ENCODE measurements at regions not wholly inside any gene's neighbourhood (a gene's known extent, or its start where the extent isn't known, plus 50 kb on each side); places are given as distances from the start of the nearest gene placed in this dataset.

- H3K27me3 ChIP-seq (ENCODE audit: control insufficient read depth in 1 of 2, insufficient read depth in 2 of 2, low read length in 2 of 2), result no peaks in the 10 kb centered on the region
- H3K4me3 ChIP-seq (ENCODE audit: low read depth in 1 of 2, low read length in 2 of 2), result no peak overlapping the region
- no peaks in the 10 kb centered on the region for H3K36me3 ChIP-seq (ENCODE audit: control insufficient read depth in 1 of 2, insufficient read depth in 2 of 2, low read length in 2 of 2)
- no peaks in the 10 kb centered on the region for H3K9me3 ChIP-seq (ENCODE audit: control insufficient read depth in 1 of 2, low read length in 2 of 2)
- H3K9ac ChIP-seq (ENCODE audit: low read depth in 1 of 2, low read length in 2 of 2), result no peak overlapping the region
- H3K27ac ChIP-seq (ENCODE audit: low read depth, low read length), result no peak overlapping the region
- no peaks in the 10 kb centered on the region for H3K4me1 ChIP-seq (ENCODE audit: control insufficient read depth in 1 of 2, insufficient read depth in 2 of 2, low read length in 2 of 2)
Measured at GRCh38 chr10:36885746-36886145, 239.7 kb upstream of the ANKRD30A start.

- Histone ChIP-seq H3K27me3 (ENCODE audit: control insufficient read depth in 1 of 2, insufficient read depth in 2 of 2, low read length in 2 of 2) (no peaks in the 10 kb centered on the region), H3K27ac (ENCODE audit: low read depth, low read length) (no peak overlapping the region), H3K4me1 (ENCODE audit: control insufficient read depth in 1 of 2, insufficient read depth in 2 of 2, low read length in 2 of 2) (no peaks in the 10 kb centered on the region), H3K9me3 (ENCODE audit: control insufficient read depth in 1 of 2, low read length in 2 of 2) (no peaks in the 10 kb centered on the region), H3K9ac (ENCODE audit: low read depth in 1 of 2, low read length in 2 of 2) (no peak overlapping the region), H3K4me3 (ENCODE audit: low read depth in 1 of 2, low read length in 2 of 2) (no peak overlapping the region), H3K36me3 (ENCODE audit: control insufficient read depth in 1 of 2, insufficient read depth in 2 of 2, low read length in 2 of 2) (no peaks in the 10 kb centered on the region)
Measured at GRCh38 chr10:36882781-36883180, 242.6 kb upstream of the ANKRD30A start.

GRCh38 chr10:36880898-36881297, 244.5 kb upstream of the ANKRD30A start:
- no peak overlapping the region for H3K4me3 ChIP-seq (ENCODE audit: low read depth in 1 of 2, low read length in 2 of 2)
- no peaks in the 10 kb centered on the region for H3K36me3 ChIP-seq (ENCODE audit: control insufficient read depth in 1 of 2, insufficient read depth in 2 of 2, low read length in 2 of 2)
- H3K9me3 ChIP-seq (ENCODE audit: control insufficient read depth in 1 of 2, low read length in 2 of 2), result no peaks in the 10 kb centered on the region
- no peak overlapping the region for H3K9ac ChIP-seq (ENCODE audit: low read depth in 1 of 2, low read length in 2 of 2)
- H3K27me3 ChIP-seq (ENCODE audit: control insufficient read depth in 1 of 2, insufficient read depth in 2 of 2, low read length in 2 of 2), result no peaks in the 10 kb centered on the region
- no peaks in the 10 kb centered on the region for H3K4me1 ChIP-seq (ENCODE audit: control insufficient read depth in 1 of 2, insufficient read depth in 2 of 2, low read length in 2 of 2)
- H3K27ac ChIP-seq (ENCODE audit: low read depth, low read length), result no peak overlapping the region

GRCh38 chr10:36872702-36873393, 252.6 kb upstream of the ANKRD30A start:
- H3K27me3 ChIP-seq (ENCODE audit: control insufficient read depth in 1 of 2, insufficient read depth in 2 of 2, low read length in 2 of 2), result no peaks in the 10 kb centered on the region

GRCh38 chr10:36840788-36841187, 284.6 kb upstream of the ANKRD30A start:
- H3K27ac ChIP-seq (ENCODE audit: low read depth, low read length), result no peak overlapping the region
- H3K36me3 ChIP-seq (ENCODE audit: control insufficient read depth in 1 of 2, insufficient read depth in 2 of 2, low read length in 2 of 2), result no peaks in the 10 kb centered on the region
- peaks cover 3 to 5% of the 10 kb centered on the region in 2 donors for H3K9me3 ChIP-seq (ENCODE audit: control insufficient read depth in 1 of 2, low read length in 2 of 2)
- H3K9ac ChIP-seq (ENCODE audit: low read depth in 1 of 2, low read length in 2 of 2), result no peak overlapping the region
- no peak overlapping the region for H3K4me3 ChIP-seq (ENCODE audit: low read depth in 1 of 2, low read length in 2 of 2)
- H3K4me1 ChIP-seq (ENCODE audit: control insufficient read depth in 1 of 2, insufficient read depth in 2 of 2, low read length in 2 of 2), result no peaks in the 10 kb centered on the region
- H3K27me3 ChIP-seq (ENCODE audit: control insufficient read depth in 1 of 2, insufficient read depth in 2 of 2, low read length in 2 of 2), result no peaks in the 10 kb centered on the region

More at GRCh38 chr10:36872702-36873393, 252.6 kb upstream of the ANKRD30A start:
- Histone ChIP-seq H3K4me3 (ENCODE audit: low read depth in 1 of 2, low read length in 2 of 2) (no peak overlapping the region), H3K4me1 (ENCODE audit: control insufficient read depth in 1 of 2, insufficient read depth in 2 of 2, low read length in 2 of 2) (no peaks in the 10 kb centered on the region), H3K9me3 (ENCODE audit: control insufficient read depth in 1 of 2, low read length in 2 of 2) (no peaks in the 10 kb centered on the region), H3K36me3 (ENCODE audit: control insufficient read depth in 1 of 2, insufficient read depth in 2 of 2, low read length in 2 of 2) (no peaks in the 10 kb centered on the region), H3K27ac (ENCODE audit: low read depth, low read length) (no peak overlapping the region), H3K9ac (ENCODE audit: low read depth in 1 of 2, low read length in 2 of 2) (no peak overlapping the region)

GRCh38 chr10:36837416-36837815, 288.0 kb upstream of the ANKRD30A start:
- no peaks in the 10 kb centered on the region for H3K36me3 ChIP-seq (ENCODE audit: control insufficient read depth in 1 of 2, insufficient read depth in 2 of 2, low read length in 2 of 2)
- peaks cover 3 to 5% of the 10 kb centered on the region in 2 donors for H3K9me3 ChIP-seq (ENCODE audit: control insufficient read depth in 1 of 2, low read length in 2 of 2)
- H3K4me3 ChIP-seq (ENCODE audit: low read depth in 1 of 2, low read length in 2 of 2), result no peak overlapping the region
- H3K27me3 ChIP-seq (ENCODE audit: control insufficient read depth in 1 of 2, insufficient read depth in 2 of 2, low read length in 2 of 2), result no peaks in the 10 kb centered on the region
- no peak overlapping the region for H3K9ac ChIP-seq (ENCODE audit: low read depth in 1 of 2, low read length in 2 of 2)
- no peak overlapping the region for H3K27ac ChIP-seq (ENCODE audit: low read depth, low read length)
- no peaks in the 10 kb centered on the region for H3K4me1 ChIP-seq (ENCODE audit: control insufficient read depth in 1 of 2, insufficient read depth in 2 of 2, low read length in 2 of 2)

- H3K36me3 ChIP-seq (ENCODE audit: control insufficient read depth in 1 of 2, insufficient read depth in 2 of 2, low read length in 2 of 2), result no peaks in the 10 kb centered on the region
- no peak overlapping the region for H3K27ac ChIP-seq (ENCODE audit: low read depth, low read length)
Measured at GRCh38 chr10:36819781-36820180, 305.6 kb upstream of the ANKRD30A start.

GRCh38 chr10:36817898-36818297, 307.5 kb upstream of the ANKRD30A start:
- Histone ChIP-seq H3K9me3 (ENCODE audit: control insufficient read depth in 1 of 2, low read length in 2 of 2) (peaks cover 0 to 4% of the 10 kb centered on the region in 2 donors), H3K27me3 (ENCODE audit: control insufficient read depth in 1 of 2, insufficient read depth in 2 of 2, low read length in 2 of 2) (no peaks in the 10 kb centered on the region), H3K9ac (ENCODE audit: low read depth in 1 of 2, low read length in 2 of 2) (no peak overlapping the region), H3K27ac (ENCODE audit: low read depth, low read length) (no peak overlapping the region), H3K36me3 (ENCODE audit: control insufficient read depth in 1 of 2, insufficient read depth in 2 of 2, low read length in 2 of 2) (no peaks in the 10 kb centered on the region), H3K4me3 (ENCODE audit: low read depth in 1 of 2, low read length in 2 of 2) (no peak overlapping the region), H3K4me1 (ENCODE audit: control insufficient read depth in 1 of 2, insufficient read depth in 2 of 2, low read length in 2 of 2) (no peaks in the 10 kb centered on the region)

More at GRCh38 chr10:36819781-36820180, 305.6 kb upstream of the ANKRD30A start:
- Histone ChIP-seq H3K9me3 (ENCODE audit: control insufficient read depth in 1 of 2, low read length in 2 of 2) (peaks cover 0 to 9% of the 10 kb centered on the region in 2 donors), H3K4me3 (ENCODE audit: low read depth in 1 of 2, low read length in 2 of 2) (no peak overlapping the region), H3K4me1 (ENCODE audit: control insufficient read depth in 1 of 2, insufficient read depth in 2 of 2, low read length in 2 of 2) (no peaks in the 10 kb centered on the region), H3K27me3 (ENCODE audit: control insufficient read depth in 1 of 2, insufficient read depth in 2 of 2, low read length in 2 of 2) (no peaks in the 10 kb centered on the region), H3K9ac (ENCODE audit: low read depth in 1 of 2, low read length in 2 of 2) (no peak overlapping the region)

- H3K4me3 ChIP-seq (ENCODE audit: low read depth in 1 of 2, low read length in 2 of 2), result no peak overlapping the region
- H3K9ac ChIP-seq (ENCODE audit: low read depth in 1 of 2, low read length in 2 of 2), result no peak overlapping the region
- H3K27ac ChIP-seq (ENCODE audit: low read depth, low read length), result no peak overlapping the region
- no peaks in the 10 kb centered on the region for H3K4me1 ChIP-seq (ENCODE audit: control insufficient read depth in 1 of 2, insufficient read depth in 2 of 2, low read length in 2 of 2)
- H3K27me3 ChIP-seq (ENCODE audit: control insufficient read depth in 1 of 2, insufficient read depth in 2 of 2, low read length in 2 of 2), result no peaks in the 10 kb centered on the region
- no peaks in the 10 kb centered on the region for H3K36me3 ChIP-seq (ENCODE audit: control insufficient read depth in 1 of 2, insufficient read depth in 2 of 2, low read length in 2 of 2)
- H3K9me3 ChIP-seq (ENCODE audit: control insufficient read depth in 1 of 2, low read length in 2 of 2), result no peaks in the 10 kb centered on the region
Measured at GRCh38 chr10:36808625-36809362, 316.6 kb upstream of the ANKRD30A start.

- no peaks in the 10 kb centered on the region for H3K4me1 ChIP-seq (ENCODE audit: control insufficient read depth in 1 of 2, insufficient read depth in 2 of 2, low read length in 2 of 2)
- H3K4me3 ChIP-seq (ENCODE audit: low read depth in 1 of 2, low read length in 2 of 2), result no peak overlapping the region
- H3K27me3 ChIP-seq (ENCODE audit: control insufficient read depth in 1 of 2, insufficient read depth in 2 of 2, low read length in 2 of 2), result no peaks in the 10 kb centered on the region
- H3K27ac ChIP-seq (ENCODE audit: low read depth, low read length), result no peak overlapping the region
- H3K36me3 ChIP-seq (ENCODE audit: control insufficient read depth in 1 of 2, insufficient read depth in 2 of 2, low read length in 2 of 2), result no peaks in the 10 kb centered on the region
- no peak overlapping the region for H3K9ac ChIP-seq (ENCODE audit: low read depth in 1 of 2, low read length in 2 of 2)
- peaks cover 0 to 4% of the 10 kb centered on the region in 2 donors for H3K9me3 ChIP-seq (ENCODE audit: control insufficient read depth in 1 of 2, low read length in 2 of 2)
Measured at GRCh38 chr10:36803229-36803628, 322.2 kb upstream of the ANKRD30A start.
